ENCODE measurements at regions not wholly inside any gene's neighbourhood (a gene's known extent, or its start where the extent isn't known, plus 50 kb on each side); places are given as distances from the start of the nearest gene placed in this dataset.
A peak's percentile ranks its signal among the peaks of the same experiment; 100 is the strongest.
"Not testable (repeated sequence)": the region's sequence is repeated elsewhere in the genome, so short reads cannot be mapped to it uniquely, and the experiment has no call there.

DNA sequence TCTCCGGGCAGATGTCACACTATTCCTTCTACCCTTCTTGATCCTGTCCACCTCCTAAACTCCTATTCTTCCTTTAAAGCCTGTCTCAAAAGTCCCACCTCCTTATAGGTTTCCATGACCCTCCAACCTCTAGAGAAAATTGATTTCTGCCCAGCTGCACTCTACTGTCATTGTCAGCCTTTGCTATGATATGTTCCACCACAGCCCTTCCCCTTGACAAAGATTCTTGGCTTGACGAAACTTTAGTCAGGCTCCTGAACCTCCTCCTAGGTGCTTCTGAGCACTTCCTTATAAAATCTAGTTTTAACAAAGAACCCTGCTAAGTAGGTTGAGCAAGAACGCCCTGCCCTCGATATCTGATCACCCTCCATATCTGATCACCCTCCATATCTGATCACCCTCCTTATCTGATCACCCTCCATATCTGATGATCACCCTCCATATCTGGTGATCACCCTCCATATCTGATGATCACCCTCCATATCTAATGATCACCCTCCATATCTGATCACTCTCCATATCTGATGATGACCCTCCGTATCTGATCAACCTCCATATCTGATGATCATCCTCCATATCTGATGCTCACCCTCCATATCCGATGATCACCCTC is 103.2 kb downstream of the RIN2 start:
- Histone ChIP-seq H3K27me3 (ENCODE audit: control insufficient read depth, insufficient read depth, low read length) (no peaks in the 10 kb centered on the region), H3K9ac (ENCODE audit: low read length) (no peak overlapping the region), H3K36me3 (ENCODE audit: control insufficient read depth, insufficient read depth, low read length) (no peaks in the 10 kb centered on the region), H3K4me1 (ENCODE audit: control insufficient read depth, insufficient read depth, low read length) (peaks cover 6% of the 10 kb centered on the region), H3K4me3 (ENCODE audit: low read length) (no peak overlapping the region), H3K27ac (ENCODE audit: low read depth, low read length) (no peak overlapping the region)

DNA sequence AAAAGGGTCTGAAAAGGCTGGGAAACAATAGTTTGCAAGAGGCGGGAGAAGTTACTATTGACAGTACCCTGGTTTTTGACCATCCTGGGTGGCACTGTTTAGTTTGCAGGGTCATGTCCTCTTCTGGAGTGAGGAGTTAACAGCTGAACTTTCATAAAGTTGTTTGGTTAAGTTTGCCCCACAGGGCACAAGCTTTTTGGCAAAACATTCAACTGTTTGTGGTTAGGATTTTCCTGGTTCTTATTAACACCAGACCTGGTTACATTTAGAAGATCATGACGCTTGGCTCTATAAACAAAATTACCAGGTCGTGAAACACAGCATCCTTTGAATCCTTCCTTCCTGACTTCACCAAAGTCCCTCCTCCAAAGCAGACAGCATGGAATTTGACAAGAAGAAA is 106.1 kb downstream of the RIN2 start:
- H3K4me1 ChIP-seq (ENCODE audit: control insufficient read depth, insufficient read depth, low read length), result peaks cover 2% of the 10 kb centered on the region
- no peak overlapping the region for H3K27ac ChIP-seq (ENCODE audit: low read depth, low read length)
- no peak overlapping the region for H3K4me3 ChIP-seq (ENCODE audit: low read length)
- H3K9ac ChIP-seq (ENCODE audit: low read length), result no peak overlapping the region
- H3K27me3 ChIP-seq (ENCODE audit: control insufficient read depth, insufficient read depth, low read length), result no peaks in the 10 kb centered on the region
- no peaks in the 10 kb centered on the region for H3K36me3 ChIP-seq (ENCODE audit: control insufficient read depth, insufficient read depth, low read length)

DNA sequence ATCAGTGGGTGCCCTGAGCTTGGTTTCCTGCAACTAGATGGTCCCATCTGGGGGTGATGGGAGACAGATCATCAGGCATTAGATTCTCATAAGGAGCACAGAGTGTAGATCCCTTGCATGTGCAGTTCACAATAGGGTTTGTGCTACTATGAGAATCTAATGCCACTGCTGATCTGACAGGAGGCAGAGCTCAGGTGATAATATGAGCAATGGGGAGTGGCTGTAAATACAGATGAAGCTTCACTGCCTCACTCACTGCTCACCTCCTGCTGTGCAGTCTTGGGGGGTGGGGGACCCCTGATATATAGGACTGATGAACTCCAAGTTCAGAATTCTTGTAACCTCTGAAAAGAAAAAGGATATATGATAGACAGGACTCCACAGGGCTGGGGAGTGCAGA is 108.0 kb downstream of the RIN2 start:
- no peak overlapping the region for H3K27ac ChIP-seq (ENCODE audit: low read depth, low read length)
- no peak overlapping the region for H3K4me3 ChIP-seq (ENCODE audit: low read length)
- peaks cover 2% of the 10 kb centered on the region for H3K4me1 ChIP-seq (ENCODE audit: control insufficient read depth, insufficient read depth, low read length)
- no peak overlapping the region for H3K9ac ChIP-seq (ENCODE audit: low read length)
- no peaks in the 10 kb centered on the region for H3K27me3 ChIP-seq (ENCODE audit: control insufficient read depth, insufficient read depth, low read length)
- H3K36me3 ChIP-seq (ENCODE audit: control insufficient read depth, insufficient read depth, low read length), result no peaks in the 10 kb centered on the region

DNA sequence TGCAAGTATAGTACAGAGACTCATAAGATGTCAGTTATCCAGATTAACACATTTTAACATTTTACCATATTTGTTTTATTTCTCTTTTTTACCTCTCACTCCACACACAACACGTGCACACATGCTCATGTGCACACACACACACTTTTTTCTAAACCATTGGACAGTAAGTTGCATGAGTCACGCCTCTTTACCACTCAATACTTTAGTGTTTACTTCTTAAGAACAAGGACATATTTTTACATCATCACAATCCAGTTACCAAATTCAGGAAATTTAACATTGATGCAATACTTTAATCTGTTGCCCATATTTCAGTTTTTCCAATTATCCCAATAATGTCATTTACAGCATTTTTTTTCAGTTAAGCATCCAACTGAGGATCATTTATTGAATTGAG is 109.0 kb downstream of the RIN2 start:
- Histone ChIP-seq H3K4me3 (ENCODE audit: low read length) (no peak overlapping the region), H3K9ac (ENCODE audit: low read length) (no peak overlapping the region), H3K27me3 (ENCODE audit: control insufficient read depth, insufficient read depth, low read length) (no peaks in the 10 kb centered on the region), H3K36me3 (ENCODE audit: control insufficient read depth, insufficient read depth, low read length) (no peaks in the 10 kb centered on the region), H3K4me1 (ENCODE audit: control insufficient read depth, insufficient read depth, low read length) (peaks cover 2% of the 10 kb centered on the region), H3K27ac (ENCODE audit: low read depth, low read length) (no peak overlapping the region)

DNA sequence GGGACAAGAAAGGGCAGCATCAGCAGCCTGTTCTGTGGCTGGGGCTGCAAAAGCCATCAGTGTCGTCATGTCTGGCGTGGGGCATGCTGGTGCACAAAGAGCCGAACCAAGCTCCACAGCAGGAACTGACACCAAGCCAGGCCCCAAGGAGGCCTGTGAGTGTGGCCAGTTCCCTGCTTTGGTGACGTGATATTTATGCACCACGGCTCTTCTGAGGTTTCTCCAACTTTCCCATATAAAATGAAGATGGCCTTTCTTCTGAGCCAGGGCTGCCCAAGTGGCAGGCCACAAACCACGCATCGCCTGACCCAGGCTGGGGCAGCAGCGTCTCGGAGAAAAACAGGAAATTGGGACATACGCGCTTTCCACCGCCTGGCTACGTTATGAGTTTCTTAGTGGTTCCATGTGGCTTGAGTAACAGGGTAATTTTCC is 109.9 kb downstream of the RIN2 start:
- H3K27ac ChIP-seq (ENCODE audit: low read depth, low read length), result no peak overlapping the region
- H3K36me3 ChIP-seq (ENCODE audit: control insufficient read depth, insufficient read depth, low read length), result no peaks in the 10 kb centered on the region
- H3K4me3 ChIP-seq (ENCODE audit: low read length), result no peak overlapping the region
- H3K4me1 ChIP-seq (ENCODE audit: control insufficient read depth, insufficient read depth, low read length), result peaks cover 2% of the 10 kb centered on the region
- H3K27me3 ChIP-seq (ENCODE audit: control insufficient read depth, insufficient read depth, low read length), result no peaks in the 10 kb centered on the region
- H3K9ac ChIP-seq (ENCODE audit: low read length), result no peak overlapping the region

DNA sequence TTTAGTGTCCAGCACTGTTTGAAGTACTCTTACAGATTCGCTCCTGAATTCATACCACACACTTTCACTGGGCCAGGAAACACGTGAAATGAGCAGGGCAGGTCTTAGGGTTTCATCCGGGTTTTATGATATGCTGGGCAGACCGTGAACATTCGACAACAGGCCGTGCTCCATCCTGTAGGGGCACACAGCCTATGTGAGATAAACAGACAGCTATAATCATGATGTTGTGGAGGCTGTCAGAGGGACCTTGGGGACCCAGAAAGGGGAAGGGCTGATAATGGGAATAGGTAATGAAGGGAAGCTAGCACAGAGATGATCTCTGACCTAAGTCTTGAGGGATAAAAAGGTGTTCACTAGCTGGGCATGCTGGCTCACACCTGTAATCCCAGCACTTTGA is 110.4 kb downstream of the RIN2 start:
- H3K27ac ChIP-seq (ENCODE audit: low read depth, low read length), result no peak overlapping the region
- no peaks in the 10 kb centered on the region for H3K27me3 ChIP-seq (ENCODE audit: control insufficient read depth, insufficient read depth, low read length)
- no peaks in the 10 kb centered on the region for H3K36me3 ChIP-seq (ENCODE audit: control insufficient read depth, insufficient read depth, low read length)
- H3K4me1 ChIP-seq (ENCODE audit: control insufficient read depth, insufficient read depth, low read length), result peaks cover 2% of the 10 kb centered on the region
- no peak overlapping the region for H3K4me3 ChIP-seq (ENCODE audit: low read length)
- H3K9ac ChIP-seq (ENCODE audit: low read length), result no peak overlapping the region

DNA sequence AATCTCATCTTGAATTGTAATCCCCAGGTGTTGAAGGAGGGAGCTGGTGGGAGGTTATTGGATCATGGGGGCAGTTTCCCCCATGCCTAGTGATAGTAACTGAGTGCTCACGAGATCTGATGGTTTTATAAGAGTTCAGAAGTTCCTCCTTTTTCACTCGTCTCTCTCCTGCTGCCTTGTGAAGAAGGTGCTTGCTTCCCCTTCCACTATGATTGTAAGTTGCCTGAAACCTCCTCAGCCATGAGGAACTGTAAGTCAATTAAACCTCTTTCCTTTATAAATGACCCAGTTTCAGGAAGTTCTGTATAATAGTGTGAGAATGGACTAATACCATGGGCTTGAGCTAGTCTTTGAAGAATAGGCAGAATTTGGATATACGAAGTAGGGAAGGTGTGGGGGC is 113.9 kb downstream of the RIN2 start:
- Histone ChIP-seq H3K9ac (ENCODE audit: low read length) (no peak overlapping the region), H3K4me3 (ENCODE audit: low read length) (no peak overlapping the region), H3K4me1 (ENCODE audit: control insufficient read depth, insufficient read depth, low read length) (no peaks in the 10 kb centered on the region), H3K36me3 (ENCODE audit: control insufficient read depth, insufficient read depth, low read length) (no peaks in the 10 kb centered on the region), H3K27me3 (ENCODE audit: control insufficient read depth, insufficient read depth, low read length) (no peaks in the 10 kb centered on the region), H3K27ac (ENCODE audit: low read depth, low read length) (no peak overlapping the region)

DNA sequence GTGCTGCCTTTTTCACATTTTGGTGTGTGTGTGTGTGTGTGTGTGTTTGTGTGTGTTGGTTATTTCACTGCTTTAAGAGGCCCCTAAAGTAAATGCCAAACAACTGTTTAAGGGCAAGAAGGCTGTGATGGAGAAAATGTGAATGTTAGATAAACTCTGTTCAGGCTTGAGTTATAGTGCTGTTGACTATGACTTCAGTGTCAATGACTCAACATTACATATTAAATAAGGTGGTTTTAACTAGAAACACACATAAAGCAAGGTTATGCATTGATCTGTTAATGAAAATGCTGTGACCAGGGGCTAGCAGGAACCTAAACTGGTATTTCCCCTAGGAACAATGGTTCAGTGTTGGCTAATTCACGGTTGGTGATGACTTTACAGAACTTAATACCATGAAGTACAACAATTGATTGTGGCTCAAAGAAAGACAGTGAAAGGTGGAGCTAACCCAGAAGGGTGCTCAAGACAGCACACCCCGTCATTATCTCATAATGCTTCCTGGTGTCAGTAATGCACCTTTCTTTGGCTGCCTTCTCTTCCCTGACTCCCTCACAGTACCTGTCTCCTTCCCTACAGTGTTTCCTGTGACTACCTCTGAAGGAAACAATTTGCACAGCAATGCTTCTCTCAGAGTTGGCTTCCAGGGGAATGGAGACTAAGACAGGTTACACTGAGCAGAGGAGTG is 116.1 kb downstream of the RIN2 start:
- H3K9ac ChIP-seq (ENCODE audit: low read length), result no peak overlapping the region
- H3K36me3 ChIP-seq (ENCODE audit: control insufficient read depth, insufficient read depth, low read length), result no peaks in the 10 kb centered on the region
- no peak overlapping the region for H3K4me3 ChIP-seq (ENCODE audit: low read length)
- no peaks in the 10 kb centered on the region for H3K27me3 ChIP-seq (ENCODE audit: control insufficient read depth, insufficient read depth, low read length)
- no peak overlapping the region for H3K27ac ChIP-seq (ENCODE audit: low read depth, low read length)
- H3K4me1 ChIP-seq (ENCODE audit: control insufficient read depth, insufficient read depth, low read length), result no peaks in the 10 kb centered on the region

DNA sequence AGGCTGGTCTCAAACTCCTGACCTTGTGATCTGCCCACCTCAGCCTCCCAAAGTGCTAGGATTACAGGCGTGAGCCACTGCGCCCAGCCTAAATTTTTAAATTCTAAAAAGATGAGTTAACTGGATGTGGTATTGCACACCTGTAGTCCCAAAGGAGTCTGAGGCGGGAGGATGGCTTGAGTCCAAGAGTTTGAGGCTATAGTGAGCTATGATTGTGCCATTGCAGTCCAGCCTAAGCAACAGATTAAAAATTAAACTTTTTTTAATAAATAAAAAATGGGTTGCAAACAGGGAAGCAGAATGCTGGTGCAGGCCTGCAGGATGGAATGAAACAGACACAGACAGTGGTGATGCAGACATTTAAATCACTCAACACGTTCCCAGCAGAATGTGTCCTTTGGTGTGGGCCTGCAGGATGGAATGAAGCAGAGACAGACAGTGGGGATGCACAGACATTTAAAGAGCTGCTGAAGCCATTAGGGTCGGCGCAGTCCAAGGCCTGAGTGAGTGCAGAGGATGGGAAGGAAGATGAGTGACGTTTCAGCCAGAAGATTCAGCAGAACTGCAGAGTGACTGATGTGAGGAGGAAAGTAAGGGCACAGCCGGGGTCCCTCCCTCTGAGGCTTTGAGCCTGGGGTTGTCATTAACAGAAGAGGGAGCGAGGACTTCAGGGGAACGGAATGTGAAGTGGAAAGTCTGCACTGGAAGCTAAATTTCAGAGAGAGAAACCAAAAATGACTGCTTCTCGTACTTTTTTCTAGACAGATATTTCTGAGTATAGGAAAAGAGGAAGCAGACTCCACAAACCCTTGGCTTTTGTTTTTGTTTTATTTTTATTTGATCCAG is 117.5 kb downstream of the RIN2 start:
- H3K27ac ChIP-seq (ENCODE audit: low read depth, low read length), result peak overlapping the region; percentile 57
- no peaks in the 10 kb centered on the region for H3K27me3 ChIP-seq (ENCODE audit: control insufficient read depth, insufficient read depth, low read length)
- no peak overlapping the region for H3K9ac ChIP-seq (ENCODE audit: low read length)
- H3K36me3 ChIP-seq (ENCODE audit: control insufficient read depth, insufficient read depth, low read length), result no peaks in the 10 kb centered on the region
- peak overlapping the region; percentile 3 for H3K4me3 ChIP-seq (ENCODE audit: low read length)
- no peaks in the 10 kb centered on the region for H3K4me1 ChIP-seq (ENCODE audit: control insufficient read depth, insufficient read depth, low read length)

DNA sequence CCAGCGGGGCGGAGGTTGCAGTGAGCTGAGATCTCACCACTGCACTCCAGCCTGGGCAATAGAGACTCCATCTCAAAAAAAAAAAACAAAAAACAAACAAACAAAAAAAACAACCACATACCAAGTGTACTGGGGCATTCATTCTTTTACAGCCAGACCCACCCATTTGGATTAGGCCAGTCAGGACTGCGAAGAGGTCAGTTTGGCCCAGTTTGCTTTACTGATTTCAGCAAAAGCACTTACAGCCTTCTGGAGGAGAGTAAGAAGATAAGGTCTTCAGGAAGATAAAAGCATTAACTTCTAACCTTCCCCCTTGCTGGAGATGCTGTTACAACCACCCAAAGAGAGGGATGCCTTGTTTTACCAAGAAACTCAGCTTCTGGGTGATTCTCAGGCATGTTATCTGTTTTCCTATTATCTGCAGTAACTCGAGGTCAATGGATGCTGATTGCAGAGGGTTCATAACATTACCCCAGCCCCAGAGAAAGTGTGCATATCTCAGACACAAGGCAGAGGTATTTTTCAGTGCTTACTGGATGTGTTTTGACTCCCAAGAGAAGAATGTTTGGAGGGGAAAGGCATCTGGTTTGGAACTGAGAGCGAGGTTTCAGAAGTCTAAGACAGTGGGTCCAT is 118.9 kb downstream of the RIN2 start:
- no peak overlapping the region for H3K9ac ChIP-seq (ENCODE audit: low read length)
- no peaks in the 10 kb centered on the region for H3K4me1 ChIP-seq (ENCODE audit: control insufficient read depth, insufficient read depth, low read length)
- no peaks in the 10 kb centered on the region for H3K27me3 ChIP-seq (ENCODE audit: control insufficient read depth, insufficient read depth, low read length)
- no peaks in the 10 kb centered on the region for H3K36me3 ChIP-seq (ENCODE audit: control insufficient read depth, insufficient read depth, low read length)
- no peak overlapping the region for H3K4me3 ChIP-seq (ENCODE audit: low read length)
- no peak overlapping the region for H3K27ac ChIP-seq (ENCODE audit: low read depth, low read length)

DNA sequence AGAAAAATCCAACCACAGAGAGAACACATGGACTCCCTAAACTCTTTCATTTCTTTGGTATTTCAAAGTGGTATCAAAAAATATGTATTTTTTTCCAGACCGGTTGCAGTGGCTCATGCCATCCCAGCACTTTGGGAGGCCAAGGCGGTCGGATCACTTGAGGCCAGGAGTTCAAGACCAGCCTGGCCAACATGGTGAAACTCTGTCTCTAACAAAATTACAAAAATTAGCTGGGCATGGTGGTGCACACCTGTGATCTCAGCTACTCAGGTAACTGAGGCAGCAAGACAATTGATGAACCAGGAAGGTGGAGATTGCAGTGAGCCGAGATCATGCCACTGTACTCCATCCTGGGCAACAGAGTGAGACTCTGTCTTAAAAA is 121.8 kb downstream of the RIN2 start:
- H3K27ac ChIP-seq (ENCODE audit: low read depth, low read length); H3K9ac ChIP-seq (ENCODE audit: low read length); H3K36me3 ChIP-seq (ENCODE audit: control insufficient read depth, insufficient read depth, low read length); H3K4me1 ChIP-seq (ENCODE audit: control insufficient read depth, insufficient read depth, low read length); H3K27me3 ChIP-seq (ENCODE audit: control insufficient read depth, insufficient read depth, low read length); H3K4me3 ChIP-seq (ENCODE audit: low read length): not testable (repeated sequence)

DNA sequence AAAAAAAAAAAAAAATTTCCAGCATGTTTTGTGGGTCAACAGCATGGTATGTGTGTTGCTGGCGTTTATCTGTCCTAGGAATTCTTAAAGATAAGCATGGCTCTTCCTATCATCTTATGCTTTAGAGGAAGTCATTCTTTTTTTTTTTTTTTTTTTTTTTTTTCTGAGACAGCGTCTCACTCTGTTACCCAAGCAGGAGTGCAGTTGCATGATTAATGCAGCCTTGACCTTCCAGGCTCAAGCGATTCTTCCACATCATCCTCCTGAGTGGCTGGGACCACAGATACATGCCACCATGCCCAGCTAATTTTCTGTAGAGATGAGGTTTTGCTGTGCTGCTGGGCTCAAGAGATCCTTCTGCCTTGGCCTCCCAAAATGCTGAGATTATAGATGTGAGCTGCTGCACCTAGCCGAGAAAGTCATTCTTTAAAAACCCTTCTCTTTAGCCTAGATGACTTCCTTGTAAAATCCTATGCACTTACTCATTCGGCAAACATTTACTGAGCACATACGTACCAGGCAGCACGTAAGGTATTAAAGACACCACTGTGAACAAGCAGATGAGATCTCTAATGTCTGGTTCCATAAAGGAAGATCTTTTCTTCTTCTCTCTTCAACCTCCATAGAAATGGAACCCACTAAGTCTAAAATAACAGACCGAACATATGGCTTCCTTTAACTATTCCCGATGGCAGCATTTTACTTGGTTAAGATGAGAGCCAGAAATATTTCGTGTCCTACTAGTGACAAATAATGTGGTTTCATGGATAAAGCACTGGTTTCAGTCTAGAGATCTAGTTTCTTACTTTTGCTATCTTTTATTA is 122.4 kb downstream of the RIN2 start:
- Histone ChIP-seq H3K27ac (ENCODE audit: low read depth, low read length) (no peak overlapping the region), H3K27me3 (ENCODE audit: control insufficient read depth, insufficient read depth, low read length) (no peaks in the 10 kb centered on the region), H3K4me3 (ENCODE audit: low read length) (no peak overlapping the region), H3K9ac (ENCODE audit: low read length) (no peak overlapping the region), H3K36me3 (ENCODE audit: control insufficient read depth, insufficient read depth, low read length) (no peaks in the 10 kb centered on the region), H3K4me1 (ENCODE audit: control insufficient read depth, insufficient read depth, low read length) (peaks cover under 1% of the 10 kb centered on the region)
